ENCODE measurements at regions not wholly inside any gene's neighbourhood (a gene's known extent, or its start where the extent isn't known, plus 50 kb on each side); places are given as distances from the start of the nearest gene placed in this dataset.

DNA sequence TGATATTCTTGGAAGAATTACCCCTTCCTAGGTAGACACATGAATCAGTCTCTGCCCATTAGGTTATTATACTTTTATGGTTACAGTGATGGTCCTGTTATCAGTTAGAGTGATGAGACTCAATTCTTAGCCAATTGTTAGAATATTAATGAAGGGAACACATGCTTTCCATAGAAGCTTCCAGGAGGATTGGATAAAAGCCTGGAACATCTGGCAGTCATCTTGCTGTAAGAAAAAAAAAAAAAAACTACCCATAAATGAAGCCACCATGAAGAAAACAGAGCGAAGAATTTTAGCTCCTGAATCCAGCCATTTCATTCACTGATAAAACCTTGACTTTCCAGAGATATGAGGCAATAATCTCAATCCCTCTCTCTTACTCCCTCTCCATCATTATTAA, 262.5 kb upstream of the GRIN3A start:
- Mint-ChIP-seq H3K36me3 (ENCODE audit: low read depth) (no peaks in the 10 kb centered on the region), H3K27me3 (no peaks in the 10 kb centered on the region), H3K9me3 (no peaks in the 10 kb centered on the region), H3K4me3 (no peak overlapping the region), H3K27ac (no peak overlapping the region), H3K4me1 (ENCODE audit: low read depth) (no peaks in the 10 kb centered on the region)
- intact Hi-C loops (cut with micrococcal nuclease), result no loop called here
- DNase-seq, result no peak
- no peak for TF ChIP-seq CTCF (IDR thresholded peaks at IDR 0.05)
- POLR2A ChIA-PET, result no interaction called here
- ATAC-seq, result no peak
- CTCF ChIA-PET, result no interaction called here

- Mint-ChIP-seq H3K27me3 (no peaks in the 10 kb centered on the region), H3K27ac (no peak overlapping the region), H3K4me1 (ENCODE audit: low read depth) (no peaks in the 10 kb centered on the region), H3K36me3 (ENCODE audit: low read depth) (no peaks in the 10 kb centered on the region), H3K9me3 (no peaks in the 10 kb centered on the region), H3K4me3 (no peak overlapping the region)
- intact Hi-C loops (cut with micrococcal nuclease), result no loop called here
- DNase-seq, result no peak
- POLR2A ChIA-PET, result no interaction called here
- CTCF ChIA-PET, result no interaction called here
- TF ChIP-seq CTCF (IDR thresholded peaks at IDR 0.05), result no peak
- no peak for ATAC-seq
Observed at GRCh38 chr9:101999441-101999840, 261.0 kb upstream of the GRIN3A start.

DNA sequence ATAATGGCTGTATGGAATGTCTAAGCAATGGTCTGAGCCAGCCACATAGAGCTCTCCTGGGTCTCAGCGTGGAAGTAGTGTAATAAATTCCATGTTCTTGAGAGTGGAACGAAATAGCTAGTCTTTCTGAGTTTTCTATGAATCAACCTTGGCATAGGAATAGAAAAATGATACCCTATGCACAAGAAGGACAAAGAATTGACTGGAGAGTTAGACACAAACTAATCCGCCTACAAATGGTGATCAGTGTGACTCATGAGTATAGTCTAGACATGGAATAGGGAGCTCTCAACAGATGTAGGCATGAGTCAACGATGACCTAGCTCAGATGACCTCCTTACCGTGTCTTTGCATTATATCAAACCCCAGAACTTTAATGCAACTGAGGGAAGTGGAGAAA, 256.8 kb upstream of the GRIN3A start:
- DNase-seq (no peak), ATAC-seq (no peak)
- no peaks in the 10 kb centered on the region for H3K4me1 Mint-ChIP-seq (ENCODE audit: low read depth)
- TF ChIP-seq CTCF (IDR thresholded peaks at IDR 0.05), result no peak
- no peaks in the 10 kb centered on the region for H3K9me3 Mint-ChIP-seq
- intact Hi-C loops (cut with micrococcal nuclease), result no loop called here
- H3K36me3 Mint-ChIP-seq (ENCODE audit: low read depth), result no peaks in the 10 kb centered on the region
- H3K4me3 Mint-ChIP-seq, result no peak overlapping the region
- POLR2A ChIA-PET, result no interaction called here
- H3K27me3 Mint-ChIP-seq, result no peaks in the 10 kb centered on the region
- no peak overlapping the region for H3K27ac Mint-ChIP-seq
- CTCF ChIA-PET, result no interaction called here

- no peak for TF ChIP-seq CTCF (IDR thresholded peaks at IDR 0.05)
- no peak overlapping the region for H3K27ac Mint-ChIP-seq
- no peaks in the 10 kb centered on the region for H3K36me3 Mint-ChIP-seq (ENCODE audit: low read depth)
- no peaks in the 10 kb centered on the region for H3K9me3 Mint-ChIP-seq
- CTCF ChIA-PET, result interaction anchor here (1.1 kb wide), 1 partner anchor 16 kb away, joined by 3 read pairs; no protein-coding TSS in a partner anchor
- H3K4me1 Mint-ChIP-seq (ENCODE audit: low read depth), result no peaks in the 10 kb centered on the region
- H3K27me3 Mint-ChIP-seq, result no peaks in the 10 kb centered on the region
- intact Hi-C loops (cut with micrococcal nuclease), result no loop called here
- H3K4me3 Mint-ChIP-seq, result no peak overlapping the region
- no peak for ATAC-seq
- POLR2A ChIA-PET, result no interaction called here
- DNase-seq, result no peak
Observed at GRCh38 chr9:101993771-101994170, 255.3 kb upstream of the GRIN3A start.

DNA sequence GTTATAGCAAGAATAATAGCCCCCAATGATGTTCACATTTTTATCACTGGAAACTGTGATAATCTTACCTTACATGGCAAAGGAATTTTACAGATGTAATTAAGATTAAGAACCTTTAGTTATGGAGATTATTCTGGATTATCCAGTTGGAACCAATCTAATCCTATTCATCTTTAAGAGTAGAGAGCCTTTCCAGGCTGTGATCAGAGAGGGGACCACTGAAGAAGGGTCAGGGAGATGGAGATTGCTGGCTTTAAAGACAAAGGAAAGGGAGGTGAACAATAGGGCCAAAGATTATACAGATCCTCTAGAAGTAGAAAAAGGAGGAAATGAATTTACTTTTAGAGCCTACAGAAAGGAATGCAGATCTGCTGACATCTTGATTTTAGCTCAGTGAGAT, 253.5 kb upstream of the GRIN3A start:
- intact Hi-C loops (cut with micrococcal nuclease), result no loop called here
- CTCF ChIA-PET, result no interaction called here

More for the DNA sequence above, 253.5 kb upstream of the GRIN3A start:
- no peaks in the 10 kb centered on the region for H3K4me1 Mint-ChIP-seq (ENCODE audit: low read depth)
- no peak for DNase-seq
- POLR2A ChIA-PET, result no interaction called here
- no peaks in the 10 kb centered on the region for H3K27me3 Mint-ChIP-seq
- no peak overlapping the region for H3K4me3 Mint-ChIP-seq
- H3K36me3 Mint-ChIP-seq (ENCODE audit: low read depth), result no peaks in the 10 kb centered on the region
- H3K27ac Mint-ChIP-seq, result no peak overlapping the region
- TF ChIP-seq CTCF (IDR thresholded peaks at IDR 0.05), result no peak
- H3K9me3 Mint-ChIP-seq, result no peaks in the 10 kb centered on the region
- ATAC-seq, result no peak

Measured in activated CD8-positive, alpha-beta T cell treated with anti-CD3 and anti-CD28 coated beads for 36 hours (primary cell).